Duodenal mucosa (tissue), 2 donors: ENCODE measurements at regions not wholly inside any gene's neighbourhood (a gene's known extent, or its start where the extent isn't known, plus 50 kb on each side); places are given as distances from the start of the nearest gene placed in this dataset.

Experiments used
- H3K27ac ChIP-seq: one replicate; pipeline ENCODE4 v1.7.0; 2013; ENCODE audit warnings: low read depth, low read length
- H3K27me3 ChIP-seq, 2 donors: one replicate each; pipeline ENCODE4 v1.7.0; 2013; ENCODE audit warnings: low read length in 2 of 2, control low read depth in 1 of 2; ENCODE audit not compliant: insufficient read depth in 2 of 2, control insufficient read depth in 1 of 2
- H3K36me3 ChIP-seq, 2 donors: one replicate each; pipeline ENCODE4 v1.7.0; 2013; ENCODE audit warnings: low read length in 2 of 2, control low read depth in 1 of 2; ENCODE audit not compliant: insufficient read depth in 2 of 2, control insufficient read depth in 1 of 2
- H3K4me1 ChIP-seq, 2 donors: one replicate each; pipeline ENCODE4 v1.7.0; 2013; ENCODE audit warnings: low read length in 2 of 2, control low read depth in 1 of 2; ENCODE audit not compliant: insufficient read depth in 2 of 2, control insufficient read depth in 1 of 2
- H3K4me3 ChIP-seq, 2 donors: one replicate each; pipeline ENCODE4 v1.7.0; 2013; ENCODE audit warnings: low read length in 2 of 2, low read depth in 1 of 2
- H3K9ac ChIP-seq, 2 donors: one replicate each; pipeline ENCODE4 v1.7.0; 2013; ENCODE audit warnings: low read length in 2 of 2, low read depth in 1 of 2
- H3K9me3 ChIP-seq, 2 donors: one replicate each; pipeline ENCODE4 v1.7.0; 2013; ENCODE audit warnings: low read length in 2 of 2, control low read depth in 1 of 2; ENCODE audit not compliant: control insufficient read depth in 1 of 2

GRCh38 chr5:20537911-20538703 lies 550.1 kb upstream of the CDH18 start:
- no peak overlapping the region for H3K27ac ChIP-seq
- H3K36me3 ChIP-seq = no peaks in the 10 kb centered on the region
- H3K4me1 ChIP-seq = no peaks in the 10 kb centered on the region
- H3K27me3 ChIP-seq = no peaks in the 10 kb centered on the region
- H3K9ac ChIP-seq = no peak overlapping the region
- peaks cover 0 to 3% of the 10 kb centered on the region in 2 donors for H3K9me3 ChIP-seq
- no peak overlapping the region for H3K4me3 ChIP-seq

- Histone ChIP-seq H3K36me3 (no peaks in the 10 kb centered on the region), H3K9me3 (peaks cover 0 to 3% of the 10 kb centered on the region in 2 donors), H3K4me3 (no peak overlapping the region), H3K27ac (no peak overlapping the region), H3K27me3 (no peaks in the 10 kb centered on the region), H3K4me1 (no peaks in the 10 kb centered on the region), H3K9ac (no peak overlapping the region)
Observed at GRCh38 chr5:20536813-20537212, 548.8 kb upstream of the CDH18 start.

DNA sequence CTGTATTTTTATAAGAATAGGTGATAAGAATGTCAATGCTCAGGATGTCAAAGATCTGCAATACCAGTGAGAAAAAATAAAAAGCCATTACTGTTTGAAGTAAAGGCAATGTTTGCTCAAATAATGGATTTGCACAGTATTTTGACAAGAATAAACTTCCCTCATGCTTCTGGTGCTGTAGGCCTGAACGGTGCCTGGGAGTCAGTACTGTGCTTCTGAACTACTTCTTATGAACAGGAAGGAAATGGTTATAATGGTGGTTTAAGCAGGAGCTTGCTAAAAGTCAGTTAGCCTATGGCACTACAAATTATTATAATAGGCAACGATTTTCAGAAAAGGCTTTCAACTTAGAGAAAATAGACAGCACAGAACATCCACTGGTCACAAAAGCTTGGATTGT lies 548.3 kb upstream of the CDH18 start:
- Histone ChIP-seq H3K4me3 (no peak overlapping the region), H3K9ac (no peak overlapping the region), H3K4me1 (no peaks in the 10 kb centered on the region), H3K36me3 (no peaks in the 10 kb centered on the region), H3K9me3 (peaks cover 0 to 3% of the 10 kb centered on the region in 2 donors), H3K27ac (no peak overlapping the region), H3K27me3 (no peaks in the 10 kb centered on the region)

DNA sequence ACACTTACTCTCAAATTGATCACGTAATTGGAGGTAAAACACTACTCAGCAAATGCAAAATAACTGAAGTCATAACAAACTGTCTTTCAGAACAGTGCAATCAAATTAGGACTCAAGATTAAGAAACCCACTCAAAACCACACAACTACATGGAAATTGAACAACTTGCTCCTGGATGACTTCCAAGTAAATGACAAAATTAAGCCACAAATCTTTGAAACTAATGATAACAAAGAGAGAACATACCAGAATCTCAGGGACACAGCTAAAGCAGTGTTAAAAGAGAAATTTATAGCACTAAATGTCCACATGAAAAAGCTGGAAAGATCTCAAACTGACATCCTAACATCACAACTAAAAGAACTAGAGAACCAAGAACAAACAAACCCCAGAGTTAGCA lies 540.5 kb upstream of the CDH18 start:
- Histone ChIP-seq H3K9me3 (peaks cover 5 to 6% of the 10 kb centered on the region in 2 donors), H3K27ac (no peak overlapping the region), H3K4me3 (no peak overlapping the region), H3K9ac (no peak overlapping the region), H3K4me1 (no peaks in the 10 kb centered on the region), H3K27me3 (no peaks in the 10 kb centered on the region), H3K36me3 (no peaks in the 10 kb centered on the region)

DNA sequence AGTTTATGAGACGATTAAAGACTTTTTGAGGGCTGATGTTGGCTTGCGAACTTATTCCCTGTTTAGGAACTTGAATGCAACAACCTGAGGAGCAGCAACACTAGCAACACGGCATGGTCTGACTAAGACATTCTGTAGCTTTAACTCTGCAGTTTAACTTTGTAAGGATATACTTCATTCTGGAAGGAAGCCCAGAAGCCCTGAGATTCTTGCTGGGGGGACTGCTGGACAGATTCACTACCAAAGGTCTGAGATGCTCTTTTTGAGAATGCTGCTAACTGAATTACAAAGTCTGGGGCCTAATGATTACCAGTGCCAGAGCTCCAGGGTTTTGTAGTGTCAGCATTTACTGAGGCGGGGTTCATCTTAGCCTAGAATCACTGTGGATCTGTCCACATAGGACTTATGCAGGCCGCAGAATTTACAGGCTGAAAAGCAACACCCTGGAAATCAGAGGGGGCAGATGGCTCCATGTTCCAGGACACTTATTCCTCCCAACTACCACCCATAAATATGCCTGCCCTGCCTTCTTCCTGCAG lies 537.1 kb upstream of the CDH18 start:
- H3K36me3 ChIP-seq = no peaks in the 10 kb centered on the region
- no peak overlapping the region for H3K27ac ChIP-seq
- H3K4me1 ChIP-seq = no peaks in the 10 kb centered on the region
- H3K4me3 ChIP-seq = no peak overlapping the region
- H3K27me3 ChIP-seq = no peaks in the 10 kb centered on the region
- H3K9ac ChIP-seq = no peak overlapping the region
- H3K9me3 ChIP-seq = peaks cover 8 to 11% of the 10 kb centered on the region in 2 donors

DNA sequence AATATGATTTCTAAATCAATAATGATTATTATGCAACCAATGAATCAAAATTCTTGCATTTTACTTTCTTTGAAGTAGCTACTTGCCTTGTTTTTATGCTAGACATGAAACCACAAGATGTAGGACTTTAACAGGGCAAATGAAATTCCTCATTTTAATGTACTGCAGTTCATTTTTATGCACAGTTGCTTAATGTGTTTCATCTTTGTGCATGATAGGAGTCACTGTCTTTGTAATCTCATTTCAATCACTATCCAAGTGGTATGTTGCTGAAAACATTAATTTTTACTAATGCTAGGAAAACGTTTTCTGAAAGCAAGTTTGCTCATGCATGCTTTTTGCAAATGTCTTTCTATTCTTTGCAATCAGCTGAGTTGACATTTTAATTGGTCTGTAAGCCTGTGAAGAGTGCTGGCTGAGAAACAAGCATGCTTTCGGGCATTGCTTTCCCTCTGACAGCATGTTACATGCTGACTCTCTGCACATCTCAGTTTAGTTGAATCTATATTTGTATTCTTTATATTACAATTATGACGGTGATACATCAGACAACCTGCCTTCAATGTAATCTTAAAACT lies 535.0 kb upstream of the CDH18 start:
- Histone ChIP-seq H3K9ac (no peak overlapping the region), H3K4me3 (no peak overlapping the region), H3K9me3 (peaks cover 12 to 13% of the 10 kb centered on the region in 2 donors), H3K36me3 (no peaks in the 10 kb centered on the region), H3K4me1 (no peaks in the 10 kb centered on the region), H3K27me3 (no peaks in the 10 kb centered on the region), H3K27ac (no peak overlapping the region)

DNA sequence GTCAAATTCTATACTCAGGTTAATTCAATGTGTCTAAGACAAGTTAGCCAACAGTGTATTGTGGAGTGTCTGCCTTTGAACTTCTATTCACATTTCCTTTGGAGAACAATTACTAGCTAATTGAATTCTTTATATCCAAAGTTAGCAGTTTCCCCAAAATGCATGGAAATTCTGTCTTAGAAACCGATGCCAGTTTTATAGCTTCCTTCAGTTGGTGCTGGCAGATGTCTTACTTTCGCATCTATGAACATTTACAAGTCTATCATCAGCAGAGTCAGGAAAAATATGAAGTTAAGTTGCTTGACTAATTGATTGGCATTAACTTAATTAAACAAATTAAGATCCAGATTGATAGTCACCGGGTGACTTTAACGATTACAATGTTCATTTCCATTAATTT lies 527.6 kb upstream of the CDH18 start:
- no peaks in the 10 kb centered on the region for H3K4me1 ChIP-seq
- no peaks in the 10 kb centered on the region for H3K27me3 ChIP-seq
- peaks cover 7 to 12% of the 10 kb centered on the region in 2 donors for H3K9me3 ChIP-seq
- no peak overlapping the region for H3K9ac ChIP-seq
- H3K27ac ChIP-seq = no peak overlapping the region
- no peaks in the 10 kb centered on the region for H3K36me3 ChIP-seq
- no peak overlapping the region for H3K4me3 ChIP-seq

DNA sequence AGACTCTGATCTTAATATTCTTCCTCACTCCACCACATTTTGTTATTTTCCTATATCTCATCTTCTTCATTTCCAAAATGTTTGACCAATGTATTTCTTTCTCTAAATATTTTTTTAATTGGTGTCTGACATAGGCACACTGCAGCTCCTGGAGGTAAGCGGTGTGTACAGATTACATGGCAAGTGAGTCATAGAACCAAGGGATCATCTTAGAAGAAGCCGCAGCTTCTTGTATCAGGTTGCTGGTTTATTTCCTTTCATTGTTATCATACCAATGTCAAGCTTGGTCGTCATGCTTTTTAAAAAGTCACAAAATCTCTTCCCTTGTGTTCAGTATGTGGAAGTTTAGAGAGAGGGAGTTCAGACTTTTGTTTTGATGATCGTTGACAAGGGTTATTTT lies 526.1 kb upstream of the CDH18 start:
- Histone ChIP-seq H3K9ac (no peak overlapping the region), H3K27me3 (no peaks in the 10 kb centered on the region), H3K27ac (no peak overlapping the region), H3K36me3 (no peaks in the 10 kb centered on the region), H3K4me1 (no peaks in the 10 kb centered on the region), H3K9me3 (peaks cover 0 to 12% of the 10 kb centered on the region in 2 donors), H3K4me3 (no peak overlapping the region)

- no peaks in the 10 kb centered on the region for H3K4me1 ChIP-seq
Observed at GRCh38 chr5:20500546-20500945, 512.5 kb upstream of the CDH18 start.

GRCh38 chr5:20498926-20499325 lies 510.9 kb upstream of the CDH18 start:
- no peak overlapping the region for H3K27ac ChIP-seq

More at GRCh38 chr5:20500546-20500945, 512.5 kb upstream of the CDH18 start:
- no peak overlapping the region for H3K9ac ChIP-seq
- H3K27me3 ChIP-seq = no peaks in the 10 kb centered on the region
- H3K9me3 ChIP-seq = peaks cover under 1 to 4% of the 10 kb centered on the region in 2 donors
- no peak overlapping the region for H3K27ac ChIP-seq
- H3K4me3 ChIP-seq = no peak overlapping the region
- H3K36me3 ChIP-seq = no peaks in the 10 kb centered on the region

More at GRCh38 chr5:20498926-20499325, 510.9 kb upstream of the CDH18 start:
- H3K36me3 ChIP-seq = no peaks in the 10 kb centered on the region
- no peak overlapping the region for H3K4me3 ChIP-seq
- peaks cover 0 to 4% of the 10 kb centered on the region in 2 donors for H3K9me3 ChIP-seq
- no peaks in the 10 kb centered on the region for H3K27me3 ChIP-seq
- H3K4me1 ChIP-seq = no peaks in the 10 kb centered on the region
- H3K9ac ChIP-seq = no peak overlapping the region
